ENCODE measurements at regions not wholly inside any gene's neighbourhood (a gene's known extent, or its start where the extent isn't known, plus 50 kb on each side); places are given as distances from the start of the nearest gene placed in this dataset.

- no peak for TF ChIP-seq POLR2AphosphoS5 (IDR thresholded peaks at IDR 0.05)
- no peak for TF ChIP-seq CTCF (IDR thresholded peaks at IDR 0.05)
- TF ChIP-seq POLR2A (IDR thresholded peaks at IDR 0.05; ENCODE audit: low read depth): no peak
Observed at GRCh38 chr1:217003355-217003754, 280.1 kb upstream of the ESRRG start.
